Left lung (tissue), 4 donors: ENCODE measurements at regions not wholly inside any gene's neighbourhood (a gene's known extent, or its start where the extent isn't known, plus 50 kb on each side); places are given as distances from the start of the nearest gene placed in this dataset.

Experiments
- ATAC-seq: fragments of 200-7000 bp; cut with Tn5 transposase; one replicate; pipeline ENCODE4 v1.9.1; 2020; ENCODE audit warnings: moderate library complexity
- DNase-seq, 4 donors: peaks; one replicate each; pipeline ENCODE4 v3.0.0-alpha.2; 2013 to 2020
- H3K27ac ChIP-seq, 2 donors: fragments of 200-600 bp; sonication (generic) in 1 of 2; one replicate each; pipeline versions ENCODE4 v1.5.0 to v1.8.0; 2020 to 2021
- H3K27me3 ChIP-seq, 2 donors: fragments of 200-600 bp; sonication (generic) in 1 of 2; one replicate each; pipeline versions ENCODE4 v1.5.0 to v1.8.0; 2020 to 2021
- H3K36me3 ChIP-seq, 2 donors: fragments of 200-600 bp; sonication (generic) in 1 of 2; one replicate each; pipeline versions ENCODE4 v1.5.0 to v1.8.0; 2020 to 2021
- H3K4me1 ChIP-seq, 2 donors: fragments of 200-600 bp; one replicate each; pipeline ENCODE4 v1.8.0; 2021
- H3K4me3 ChIP-seq, 2 donors: fragments of 200-600 bp; sonication (generic) in 1 of 2; one replicate each; pipeline versions ENCODE4 v1.5.0 to v1.8.0; 2020 to 2021; ENCODE audit warnings: mild to moderate bottlenecking in 1 of 2
- H3K9me3 ChIP-seq, 2 donors: fragments of 200-600 bp; sonication (generic) in 1 of 2; one replicate each; pipeline versions ENCODE4 v1.5.0 to v1.8.0; 2020 to 2021
- CTCF ChIP-seq, 2 donors: fragments of 200-600 bp; sonication (generic) in 1 of 2; IDR thresholded peaks; one replicate each; pipeline versions ENCODE4 v1.5.0 to v1.8.0; 2021; ENCODE audit warnings: antibody characterized with exemption in 2 of 2
- intact Hi-C, 2 donors: fragments of 100-400 bp; cut with DNase I; formaldehyde crosslinking; loops; one replicate each; pipeline versions ENCODE4 v1.11.2 to v1.14.2; 2022
- donor health status: DM: no; HTN: yes; CAD: no.
- donor health status: DM: no; HTN: no; CAD: no.

GRCh38 chr11:69418576-69419296, 62.7 kb upstream of the LINC01488 start:
- no peak overlapping the region for H3K4me3 ChIP-seq
- DNase-seq (no peak), ATAC-seq (no peak)
- intact Hi-C loops: no loop called here
- H3K9me3 ChIP-seq: no peaks in the 10 kb centered on the region
- no peaks in the 10 kb centered on the region for H3K36me3 ChIP-seq
- H3K27me3 ChIP-seq: no peaks in the 10 kb centered on the region
- peaks cover 6 to 7% of the 10 kb centered on the region in 2 donors for H3K4me1 ChIP-seq
- no peak overlapping the region for H3K27ac ChIP-seq
- TF ChIP-seq CTCF (IDR thresholded peaks at IDR 0.05): no peak

GRCh38 chr11:69419662-69420395, 61.6 kb upstream of the LINC01488 start:
- Histone ChIP-seq H3K4me3 (no peak overlapping the region), H3K36me3 (no peaks in the 10 kb centered on the region), H3K27me3 (no peaks in the 10 kb centered on the region), H3K27ac (no peak overlapping the region), H3K4me1 (peaks cover 6 to 7% of the 10 kb centered on the region in 2 donors), H3K9me3 (peaks cover 3 to 4% of the 10 kb centered on the region in 2 donors)
- TF ChIP-seq CTCF (IDR thresholded peaks at IDR 0.05): no peak
- no peak for DNase-seq
- ATAC-seq: no peak
- intact Hi-C loops: no loop called here

- Histone ChIP-seq H3K36me3 (no peaks in the 10 kb centered on the region), H3K4me3 (no peak overlapping the region), H3K4me1 (peaks cover 0 to 6% of the 10 kb centered on the region in 2 donors), H3K27ac (no peak overlapping the region), H3K9me3 (peaks cover 3 to 7% of the 10 kb centered on the region in 2 donors), H3K27me3 (no peaks in the 10 kb centered on the region)
- no peak for DNase-seq
- intact Hi-C loops: no loop called here
- no peak for ATAC-seq
- no peak for TF ChIP-seq CTCF (IDR thresholded peaks at IDR 0.05)
These were observed 58.8 kb upstream of the LINC01488 start for GRCh38 chr11:69422645-69423044.

GRCh38 chr11:69423181-69423580, 58.3 kb upstream of the LINC01488 start:
- DNase-seq (no peak), ATAC-seq (no peak)
- Histone ChIP-seq H3K9me3 (peaks cover 3 to 7% of the 10 kb centered on the region in 2 donors), H3K27me3 (no peaks in the 10 kb centered on the region), H3K27ac (no peak overlapping the region), H3K36me3 (no peaks in the 10 kb centered on the region), H3K4me1 (peaks cover 0 to 6% of the 10 kb centered on the region in 2 donors), H3K4me3 (no peak overlapping the region)
- no peak for TF ChIP-seq CTCF (IDR thresholded peaks at IDR 0.05)
- intact Hi-C loops: no loop called here

GRCh38 chr11:69423611-69424385, 57.7 kb upstream of the LINC01488 start:
- Histone ChIP-seq H3K4me1 (peaks cover 0 to 6% of the 10 kb centered on the region in 2 donors), H3K27ac (no peak overlapping the region), H3K36me3 (no peaks in the 10 kb centered on the region), H3K4me3 (no peak overlapping the region), H3K27me3 (no peaks in the 10 kb centered on the region), H3K9me3 (peaks cover 3 to 7% of the 10 kb centered on the region in 2 donors)
- no peak for DNase-seq
- no peak for ATAC-seq
- TF ChIP-seq CTCF (IDR thresholded peaks at IDR 0.05): no peak
- intact Hi-C loops: no loop called here
